ENCODE measurements at regions not wholly inside any gene's neighbourhood (a gene's known extent, or its start where the extent isn't known, plus 50 kb on each side); places are given as distances from the start of the nearest gene placed in this dataset.

- TF ChIP-seq CTCF (IDR thresholded peaks at IDR 0.05): no peak
- no peak for TF ChIP-seq POLR2A (IDR thresholded peaks at IDR 0.05)
- no peak for TF ChIP-seq EP300 (IDR thresholded peaks at IDR 0.05)
These were observed 386.7 kb downstream of the SPRY1 start for GRCh38 chr4:123783151-123783790.
